ENCODE measurements at regions not wholly inside any gene's neighbourhood (a gene's known extent, or its start where the extent isn't known, plus 50 kb on each side); places are given as distances from the start of the nearest gene placed in this dataset.

DNA sequence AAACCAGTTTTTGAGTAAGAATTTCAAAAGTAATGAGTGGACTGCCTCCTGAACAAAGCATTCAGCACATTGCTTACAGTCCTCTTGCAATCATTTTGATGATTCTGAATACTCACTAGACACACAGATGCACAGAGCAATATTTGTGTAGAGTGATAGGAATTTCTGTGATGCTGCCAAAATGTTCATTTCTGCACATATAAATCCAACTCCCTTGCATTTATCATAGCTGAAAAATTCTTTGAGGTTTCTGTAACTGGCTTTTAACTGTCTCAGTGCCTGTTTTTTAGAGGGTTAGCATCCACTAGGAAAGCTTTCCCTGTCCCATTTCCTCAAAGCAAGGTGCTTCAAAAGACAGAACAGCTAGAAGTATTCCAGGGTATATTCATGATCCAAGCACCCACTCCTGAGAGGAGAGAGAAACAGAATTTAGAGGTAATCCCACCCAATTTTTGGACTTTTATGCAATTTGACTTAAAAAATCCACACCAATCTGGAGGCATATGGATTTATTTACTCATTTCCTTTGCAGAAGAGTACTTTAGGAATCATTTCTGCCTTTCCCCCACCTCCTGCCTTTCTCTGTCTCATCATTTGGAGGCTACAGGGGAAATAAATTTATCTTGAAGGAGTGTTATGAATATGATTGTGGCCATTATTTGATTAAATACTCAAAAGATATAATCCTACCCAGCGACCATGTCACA is 234.5 kb upstream of the SLIT2 start:
- TF ChIP-seq EZH2 (IDR thresholded peaks at IDR 0.05; ENCODE audit: low read depth): no peak
- TF ChIP-seq, protein P1, sequence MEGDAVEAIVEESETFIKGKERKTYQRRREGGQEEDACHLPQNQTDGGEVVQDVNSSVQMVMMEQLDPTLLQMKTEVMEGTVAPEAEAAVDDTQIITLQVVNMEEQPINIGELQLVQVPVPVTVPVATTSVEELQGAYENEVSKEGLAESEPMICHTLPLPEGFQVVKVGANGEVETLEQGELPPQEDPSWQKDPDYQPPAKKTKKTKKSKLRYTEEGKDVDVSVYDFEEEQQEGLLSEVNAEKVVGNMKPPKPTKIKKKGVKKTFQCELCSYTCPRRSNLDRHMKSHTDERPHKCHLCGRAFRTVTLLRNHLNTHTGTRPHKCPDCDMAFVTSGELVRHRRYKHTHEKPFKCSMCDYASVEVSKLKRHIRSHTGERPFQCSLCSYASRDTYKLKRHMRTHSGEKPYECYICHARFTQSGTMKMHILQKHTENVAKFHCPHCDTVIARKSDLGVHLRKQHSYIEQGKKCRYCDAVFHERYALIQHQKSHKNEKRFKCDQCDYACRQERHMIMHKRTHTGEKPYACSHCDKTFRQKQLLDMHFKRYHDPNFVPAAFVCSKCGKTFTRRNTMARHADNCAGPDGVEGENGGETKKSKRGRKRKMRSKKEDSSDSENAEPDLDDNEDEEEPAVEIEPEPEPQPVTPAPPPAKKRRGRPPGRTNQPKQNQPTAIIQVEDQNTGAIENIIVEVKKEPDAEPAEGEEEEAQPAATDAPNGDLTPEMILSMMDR (conservative IDR thresholded peaks at IDR 0.05): no peak

All from PC-9 (cell line).